Renal cortex interstitium (tissue), 11 donors: ENCODE measurements at regions not wholly inside any gene's neighbourhood (a gene's known extent, or its start where the extent isn't known, plus 50 kb on each side); places are given as distances from the start of the nearest gene placed in this dataset.

Experiments
- DNase-seq, 11 donors: peaks; one replicate each; pipeline ENCODE4 v3.0.0-alpha.2; 2013; ENCODE audit warnings: low read depth in 9 of 11, low spot score in 4 of 11; ENCODE audit errors: extremely low read depth in 1 of 11

DNA sequence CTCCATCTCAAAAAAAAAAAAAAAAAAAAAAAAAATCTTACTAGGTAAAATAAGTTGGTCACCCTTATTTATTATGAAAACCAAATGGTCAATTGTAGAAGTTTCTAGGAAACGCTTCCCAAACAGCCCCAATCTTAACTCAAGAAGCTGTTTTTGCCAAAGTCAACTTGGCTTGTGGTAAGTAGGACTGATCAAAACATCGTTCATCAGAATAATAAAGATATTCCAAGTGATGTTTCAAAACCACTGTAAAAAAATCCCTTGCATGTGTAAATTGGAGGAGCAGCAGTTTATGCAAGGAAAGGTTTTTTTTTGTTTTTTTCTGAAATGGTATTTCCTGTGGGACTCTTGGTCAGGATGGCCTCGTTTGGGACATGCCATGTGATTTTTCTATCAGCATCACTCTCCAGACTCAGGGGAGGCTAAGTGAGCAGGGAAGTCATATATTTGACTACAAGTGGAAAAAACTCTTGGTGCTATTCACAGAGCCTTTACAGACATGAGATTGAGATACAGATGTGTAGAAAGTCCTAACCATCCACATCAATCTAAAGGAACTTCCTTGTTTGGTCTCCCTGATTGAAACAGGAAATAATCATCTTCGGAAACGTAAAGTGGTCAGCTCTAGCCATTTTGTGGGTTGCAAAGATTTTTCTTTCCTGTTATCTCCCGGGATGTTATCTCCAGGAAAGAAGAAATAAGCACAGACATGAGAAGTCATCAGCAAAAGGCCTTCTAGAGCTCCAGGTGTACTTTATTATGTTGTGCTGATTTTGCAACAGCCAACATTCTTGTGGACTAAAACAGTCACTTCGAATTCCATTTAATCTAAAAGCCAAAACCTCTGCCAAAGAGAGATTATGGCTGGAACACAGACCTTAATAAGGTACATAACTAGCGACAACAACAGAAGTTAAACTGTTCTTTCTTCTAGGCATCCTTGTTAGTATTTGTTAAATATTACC is 177.8 kb downstream of the EDN1 start:
- no peak for DNase-seq

DNA sequence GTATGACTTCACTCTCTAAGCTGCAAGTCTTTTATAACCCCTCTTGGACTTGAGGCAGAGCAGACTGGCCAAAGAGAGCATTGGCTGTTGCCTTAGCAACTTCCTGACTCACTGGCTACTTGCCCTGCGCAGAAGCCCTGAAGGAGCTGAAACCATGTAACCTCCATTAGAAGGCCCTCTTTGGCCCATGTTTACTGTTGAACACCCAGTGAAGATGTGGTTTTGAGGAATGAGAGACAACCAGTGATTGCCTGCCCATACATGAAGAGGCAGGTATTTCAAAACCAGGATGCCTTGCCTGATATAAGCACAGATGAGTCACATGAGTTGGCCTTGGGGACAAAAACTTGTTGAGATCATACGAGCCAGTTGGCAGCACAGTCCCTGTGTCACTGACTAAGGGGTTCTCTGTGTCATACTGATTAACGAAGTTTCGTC is 182.5 kb downstream of the EDN1 start:
- DNase-seq, result no peak

DNA sequence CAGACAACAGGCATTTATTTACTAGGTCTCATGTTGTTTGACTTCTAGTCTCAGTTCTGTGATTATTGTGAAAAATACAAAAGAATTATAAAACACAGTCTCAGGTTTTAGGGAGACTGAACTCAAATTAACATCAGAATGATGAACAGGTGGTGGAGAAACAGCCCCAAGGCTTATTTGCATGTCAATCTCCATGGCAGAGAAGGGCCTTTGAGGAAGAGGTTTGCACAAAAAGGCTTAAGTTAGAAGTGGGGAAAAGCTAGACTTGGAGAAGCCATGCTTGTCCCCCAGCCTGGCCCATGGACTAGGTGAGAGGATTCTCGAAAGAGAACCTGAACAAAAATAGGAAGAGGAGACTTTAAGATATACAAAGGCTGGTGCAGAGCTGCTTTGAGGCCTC is 183.3 kb downstream of the EDN1 start:
- no peak for DNase-seq

DNA sequence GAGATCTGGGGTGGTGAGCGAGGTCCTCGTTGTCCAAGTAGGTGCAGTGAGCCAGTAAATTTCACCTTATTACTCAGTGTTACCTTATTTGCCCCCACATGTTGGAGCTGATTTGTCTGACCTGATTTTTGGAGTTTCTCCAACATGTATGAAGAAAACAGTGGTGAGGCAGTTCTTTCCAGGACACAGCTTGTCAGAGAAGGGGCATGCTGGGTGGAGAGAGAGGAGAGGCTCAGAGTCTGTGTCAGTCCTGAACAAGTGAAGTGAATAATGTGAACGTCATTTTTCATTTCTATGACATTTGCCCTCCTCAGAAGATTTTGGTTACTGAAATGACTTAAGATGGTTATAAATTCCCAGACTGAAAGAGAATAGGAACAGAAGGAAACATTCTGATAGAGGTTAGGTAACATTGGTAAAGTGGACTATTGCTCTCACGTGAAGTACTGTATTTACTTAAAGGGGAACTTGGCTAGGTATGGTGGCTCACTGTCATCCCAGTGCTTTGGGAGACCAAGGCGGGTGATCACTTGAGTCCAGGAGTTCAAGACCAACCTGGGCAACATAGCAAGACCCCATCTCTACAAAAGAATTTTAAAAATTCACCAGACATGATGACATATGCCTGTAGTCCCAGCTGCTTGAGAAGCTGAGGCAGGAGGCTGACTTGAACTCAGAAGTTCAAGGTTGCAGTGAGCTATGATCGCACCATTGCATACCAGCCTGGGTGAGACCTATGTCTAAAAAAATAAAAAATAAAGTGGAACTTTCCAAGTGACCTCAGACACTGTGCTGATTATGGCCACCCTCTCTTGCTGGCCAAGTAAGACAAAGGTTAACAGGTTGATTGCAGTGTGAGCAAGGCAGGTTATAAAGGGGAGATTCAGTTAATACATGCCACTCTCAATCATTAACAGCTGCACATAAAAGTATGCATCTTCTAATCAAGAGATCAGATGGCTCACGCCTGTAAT is 184.3 kb downstream of the EDN1 start:
- DNase-seq, result no peak

DNA sequence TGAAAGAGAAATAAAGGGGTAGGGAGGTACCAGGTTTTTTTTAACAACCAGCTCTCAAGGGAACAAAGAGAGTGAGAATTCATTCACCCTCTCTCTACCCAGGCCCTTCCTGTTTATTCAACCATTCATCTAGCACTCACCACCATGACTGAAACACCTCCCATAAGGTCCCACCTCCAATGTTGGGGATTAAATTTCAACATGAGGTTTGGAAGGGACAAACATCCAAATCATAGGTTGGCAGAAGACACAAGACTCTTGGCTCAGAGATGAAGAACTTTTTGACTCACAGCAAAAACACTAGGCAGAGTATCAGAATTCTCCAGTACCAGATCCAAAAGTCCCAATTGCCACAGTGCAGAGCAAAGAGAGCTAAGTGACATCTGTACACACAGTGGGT is 186.3 kb downstream of the EDN1 start:
- no peak for DNase-seq

DNA sequence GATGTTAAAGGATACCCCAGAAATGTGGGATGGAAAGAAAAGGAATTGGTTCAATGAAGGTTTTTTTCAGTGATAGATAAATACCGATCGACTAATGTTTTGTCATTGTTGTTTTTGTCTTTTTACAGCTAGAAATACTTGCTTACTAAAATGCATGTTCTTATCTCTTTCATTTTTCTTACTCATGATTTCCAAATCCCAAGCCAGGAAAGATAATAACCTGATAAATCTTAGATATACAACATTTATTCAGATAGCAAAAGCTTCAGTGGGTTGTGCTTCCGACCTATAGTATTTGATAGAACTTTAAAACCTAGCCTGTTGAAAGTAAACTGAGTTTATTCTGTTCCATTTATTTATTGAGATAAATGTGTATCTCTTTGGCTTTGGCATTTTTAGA is 187.5 kb downstream of the EDN1 start:
- DNase-seq, result no peak

DNA sequence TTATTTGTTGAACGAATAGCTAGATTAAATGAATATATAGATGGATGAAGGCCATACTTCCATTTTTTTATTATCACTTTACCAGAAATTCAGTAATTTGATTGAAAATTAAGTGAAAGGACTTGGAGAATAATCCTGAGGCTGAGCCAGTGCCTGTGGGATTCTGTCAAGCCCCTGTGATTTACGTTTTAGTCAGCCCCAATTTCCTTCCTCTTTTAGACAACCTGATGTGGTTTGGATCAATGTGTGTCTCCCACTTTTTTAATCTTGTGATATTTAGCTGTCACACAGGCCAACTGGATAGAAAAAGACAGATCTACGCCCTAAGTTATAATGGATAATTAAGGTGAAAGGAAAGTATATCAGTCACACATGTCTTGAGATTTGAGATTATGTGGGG is 188.8 kb downstream of the EDN1 start:
- no peak for DNase-seq

DNA sequence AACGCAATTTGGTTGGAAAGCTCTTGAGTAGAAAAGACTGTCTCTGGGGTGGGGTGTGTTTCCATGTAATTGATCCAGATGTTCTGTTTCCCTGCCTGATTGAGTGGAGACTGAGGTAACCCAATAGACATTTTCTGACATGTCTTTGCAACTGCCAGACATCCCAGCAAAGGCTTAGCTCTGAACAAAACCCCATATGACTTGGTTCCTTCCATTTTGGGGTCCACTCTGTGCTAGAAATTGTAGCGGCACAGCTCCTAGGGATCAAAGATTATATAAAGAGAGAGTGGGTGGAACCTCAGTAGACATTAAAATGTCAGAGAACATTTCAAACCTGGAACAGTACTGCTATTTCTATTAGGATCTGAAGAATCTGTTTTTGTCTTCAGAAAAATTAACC is 189.3 kb downstream of the EDN1 start:
- DNase-seq, result no peak

DNA sequence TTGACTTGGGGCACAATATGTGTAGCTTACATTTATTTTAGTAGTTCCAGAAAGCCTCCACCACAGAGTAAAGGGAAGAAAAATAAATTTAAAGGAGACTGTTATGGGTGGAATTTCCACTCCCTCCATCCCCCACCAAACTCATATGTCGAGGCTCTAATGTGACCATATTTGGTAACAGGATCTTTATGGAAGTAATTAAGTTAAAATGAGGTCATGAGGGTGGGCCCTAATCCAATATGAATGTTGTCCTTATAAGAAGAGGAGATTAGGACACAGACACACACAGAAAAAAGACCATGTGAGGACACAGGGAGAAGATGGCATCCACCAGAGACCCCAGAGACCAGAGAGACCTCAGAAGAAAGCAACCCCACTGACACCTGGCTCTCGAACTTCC is 189.7 kb downstream of the EDN1 start:
- DNase-seq, result no peak

DNA sequence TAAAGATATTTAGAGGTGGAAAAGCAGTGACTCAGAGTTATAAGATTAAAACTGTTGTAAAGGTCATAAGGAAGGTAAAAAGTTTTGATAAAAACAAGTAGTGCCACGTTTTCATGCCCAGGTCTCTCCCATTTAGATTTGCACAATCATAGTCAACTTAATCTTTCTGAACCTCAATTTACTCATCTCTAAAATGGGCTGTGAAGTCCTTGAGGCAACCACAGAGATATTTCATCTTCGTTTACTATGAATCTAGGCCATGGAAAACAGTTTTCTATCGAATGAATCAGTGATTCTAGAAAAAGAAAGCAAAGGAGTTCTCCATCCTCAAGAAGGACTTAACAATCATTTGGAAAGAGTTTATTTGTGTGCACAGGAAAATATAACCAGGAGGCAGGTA is 190.2 kb downstream of the EDN1 start:
- DNase-seq, result no peak

DNA sequence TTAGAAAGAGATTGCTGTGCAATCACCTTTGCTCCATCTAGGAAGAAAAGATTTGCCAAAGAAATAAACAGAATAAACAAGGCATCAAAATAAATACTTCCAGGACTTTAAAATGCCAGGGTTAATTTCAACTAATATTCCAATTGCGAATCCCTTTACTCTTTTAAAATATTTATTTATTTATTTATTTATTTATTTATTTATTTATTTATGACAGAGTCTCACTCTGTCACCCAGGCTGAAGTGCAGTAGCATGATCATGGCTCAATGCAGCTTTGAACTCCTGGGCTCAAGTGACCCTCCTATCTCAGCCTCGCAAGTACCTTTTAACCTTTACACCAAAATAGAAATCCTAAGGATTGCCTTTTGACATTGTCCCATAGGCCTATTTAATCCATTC is 191.1 kb downstream of the EDN1 start:
- no peak for DNase-seq

DNA sequence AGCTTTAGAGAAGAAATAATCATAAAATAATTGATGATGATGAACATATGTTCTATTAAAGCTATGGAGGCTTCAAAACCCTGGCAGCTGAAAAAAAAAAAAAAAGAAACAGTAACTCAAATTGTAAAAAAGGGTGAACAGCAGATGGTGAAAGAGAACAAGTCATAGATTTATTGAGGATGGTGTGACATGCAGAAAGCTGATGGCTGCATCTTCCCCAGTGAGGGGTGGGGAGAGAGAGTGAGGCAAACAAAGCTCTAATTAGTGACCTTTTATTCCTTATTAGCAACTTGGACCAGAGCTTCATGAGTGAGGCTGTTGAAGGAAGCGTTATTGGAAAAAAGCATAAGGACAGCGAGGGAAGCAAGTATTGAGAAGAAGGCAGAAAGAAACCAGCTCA is 191.7 kb downstream of the EDN1 start:
- DNase-seq, result no peak

DNA sequence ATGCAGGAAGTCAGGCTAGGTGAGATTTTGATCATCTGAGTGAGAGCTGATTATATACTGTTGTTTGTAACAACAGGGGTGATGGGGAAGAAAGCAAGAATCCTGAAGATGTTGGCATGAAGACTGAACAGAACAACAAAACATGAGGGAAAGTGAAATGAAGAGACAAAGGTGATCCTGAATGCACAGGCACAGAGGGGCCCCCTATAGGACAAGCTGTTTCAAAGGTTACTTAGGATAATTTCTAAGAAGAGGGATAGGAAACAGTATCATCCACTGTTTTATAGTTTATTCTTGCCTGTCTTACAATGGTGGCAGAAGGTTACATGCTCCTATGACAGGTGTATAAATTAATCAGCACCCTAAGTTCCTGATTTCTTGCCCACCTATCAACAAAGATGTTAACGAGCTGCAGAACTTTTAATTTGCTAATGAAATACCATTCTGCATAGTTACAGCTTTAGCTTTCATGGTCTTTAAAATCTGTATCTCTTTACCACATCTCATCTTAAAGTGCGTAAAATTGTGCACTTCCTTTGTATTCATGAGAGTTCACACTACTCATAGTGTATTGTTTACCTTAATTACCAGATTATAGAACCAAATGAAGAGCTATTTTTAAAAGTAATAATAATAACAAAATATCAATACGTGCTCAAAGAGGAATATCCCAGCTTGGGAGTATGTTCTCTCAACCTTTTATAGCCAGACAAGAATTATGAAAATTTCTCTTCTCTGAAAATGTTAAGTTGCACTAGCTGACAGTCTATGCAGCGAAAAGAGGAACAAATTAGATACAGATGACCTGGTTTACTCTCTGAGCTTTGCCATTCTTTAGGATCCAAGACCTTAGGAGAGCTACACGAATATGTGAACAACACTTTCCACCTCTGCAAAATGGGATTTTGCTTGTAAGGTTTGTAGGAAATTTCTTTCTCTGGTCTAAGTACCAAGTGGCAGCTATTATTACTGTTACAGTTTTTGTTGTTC is 192.5 kb downstream of the EDN1 start:
- DNase-seq, result no peak

DNA sequence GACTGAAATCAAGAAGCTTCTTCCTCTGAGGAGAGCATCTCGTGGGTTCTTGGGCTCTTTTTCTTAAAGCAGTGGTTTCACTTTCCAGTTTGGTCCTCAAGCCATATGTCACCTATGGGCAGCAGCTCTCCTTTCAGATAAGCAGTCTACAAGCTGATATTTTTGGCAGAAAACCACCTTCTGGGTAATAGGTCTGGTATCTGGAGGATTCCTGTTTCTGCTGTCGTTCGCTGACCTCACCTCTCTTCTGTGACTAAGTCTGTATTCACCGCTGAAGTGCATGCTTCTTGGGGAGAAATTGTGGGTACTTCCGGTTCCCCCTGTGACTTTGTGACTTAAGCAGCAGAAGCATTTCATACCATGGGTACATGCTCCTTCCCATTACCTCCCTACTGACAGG is 193.6 kb downstream of the EDN1 start:
- DNase-seq, result no peak

DNA sequence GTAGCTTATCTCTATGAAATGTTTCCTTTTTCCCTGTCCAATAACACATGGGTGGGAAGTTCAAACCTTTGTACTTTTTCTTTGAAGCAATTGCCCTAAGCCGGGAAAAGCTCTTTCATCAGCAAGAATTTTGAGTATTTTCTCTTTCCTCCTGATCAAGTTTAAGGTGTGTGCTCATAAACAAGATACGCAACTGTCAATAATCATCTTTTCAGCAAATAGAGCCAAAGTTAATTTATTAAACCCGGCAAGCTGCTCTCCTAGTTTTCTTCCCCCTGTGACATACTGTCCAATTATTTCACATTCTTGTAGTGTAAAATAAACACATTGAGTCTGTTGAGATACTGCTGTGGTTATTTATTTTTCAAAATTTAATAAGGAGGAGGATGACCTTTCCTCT is 194.4 kb downstream of the EDN1 start:
- no peak for DNase-seq

DNA sequence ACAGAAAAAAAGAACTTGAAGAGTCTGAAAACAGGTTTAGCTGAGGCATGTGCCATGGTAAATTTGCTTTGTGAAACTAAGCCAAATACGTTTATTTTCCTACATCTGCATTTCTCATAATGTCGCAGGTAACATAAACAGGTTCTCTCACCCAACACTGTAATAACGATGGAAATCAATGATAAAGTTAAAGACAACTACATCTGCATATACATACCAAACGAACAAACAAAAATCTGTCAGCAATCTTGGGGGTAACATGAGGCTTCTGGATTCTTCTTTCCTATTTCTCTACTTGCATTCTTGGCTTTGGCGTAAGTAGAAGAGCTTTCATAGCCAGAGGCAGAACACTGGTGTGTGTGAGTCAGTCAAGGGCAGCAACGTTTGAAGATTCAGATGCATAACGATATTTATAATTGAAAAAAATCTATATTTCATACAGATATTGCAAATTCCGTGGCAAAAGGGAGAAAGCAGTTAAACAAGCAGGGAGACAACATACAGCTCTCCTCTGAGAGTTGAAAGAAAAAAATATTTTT is 195.1 kb downstream of the EDN1 start:
- DNase-seq, result no peak

DNA sequence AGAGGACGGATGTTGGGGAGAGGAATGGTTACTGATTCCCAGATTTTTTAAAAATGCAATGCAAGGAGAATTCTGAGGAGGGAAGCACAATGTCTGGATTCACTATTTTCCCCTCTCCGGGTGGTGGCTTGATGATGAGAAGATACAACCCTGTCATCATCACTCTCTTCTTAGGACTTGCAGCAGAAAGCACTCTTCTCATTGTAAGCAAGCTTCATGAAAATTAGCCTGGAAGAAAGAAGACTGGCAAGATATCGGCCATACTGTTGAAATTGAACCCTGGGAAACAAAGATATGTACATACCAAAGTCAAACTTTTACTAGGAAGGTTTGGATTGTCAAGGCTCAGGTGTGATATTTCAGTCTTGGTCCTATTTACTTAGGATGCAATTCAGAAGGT is 195.7 kb downstream of the EDN1 start:
- DNase-seq, result no peak

DNA sequence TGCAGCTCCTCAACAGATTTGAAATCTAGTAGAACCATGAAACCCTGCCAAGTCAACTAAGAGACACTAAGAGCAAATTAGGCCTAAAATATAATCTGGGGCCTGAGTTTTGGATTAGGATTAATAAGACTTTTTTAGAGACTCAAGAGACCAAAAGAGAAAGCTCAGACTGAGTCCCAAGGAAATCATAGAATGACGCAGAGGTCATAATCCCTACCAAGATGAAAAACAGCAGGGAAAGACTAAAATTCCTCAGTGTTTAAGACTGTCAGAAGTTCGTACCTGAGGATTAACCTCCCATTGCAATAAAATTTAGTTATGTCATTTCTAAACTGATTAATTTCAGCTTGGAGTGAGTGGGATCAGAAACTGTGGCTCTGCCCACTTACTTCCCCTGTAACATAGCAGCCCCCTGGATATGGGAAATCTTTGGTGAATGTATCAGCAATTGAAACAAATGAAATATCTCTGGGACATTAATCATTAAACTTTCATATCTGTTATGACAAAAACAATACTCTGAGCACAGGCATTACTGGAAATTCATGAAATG is 200.3 kb downstream of the EDN1 start:
- no peak for DNase-seq
